ENCODE measurements at regions not wholly inside any gene's neighbourhood (a gene's known extent, or its start where the extent isn't known, plus 50 kb on each side); places are given as distances from the start of the nearest gene placed in this dataset.

DNA sequence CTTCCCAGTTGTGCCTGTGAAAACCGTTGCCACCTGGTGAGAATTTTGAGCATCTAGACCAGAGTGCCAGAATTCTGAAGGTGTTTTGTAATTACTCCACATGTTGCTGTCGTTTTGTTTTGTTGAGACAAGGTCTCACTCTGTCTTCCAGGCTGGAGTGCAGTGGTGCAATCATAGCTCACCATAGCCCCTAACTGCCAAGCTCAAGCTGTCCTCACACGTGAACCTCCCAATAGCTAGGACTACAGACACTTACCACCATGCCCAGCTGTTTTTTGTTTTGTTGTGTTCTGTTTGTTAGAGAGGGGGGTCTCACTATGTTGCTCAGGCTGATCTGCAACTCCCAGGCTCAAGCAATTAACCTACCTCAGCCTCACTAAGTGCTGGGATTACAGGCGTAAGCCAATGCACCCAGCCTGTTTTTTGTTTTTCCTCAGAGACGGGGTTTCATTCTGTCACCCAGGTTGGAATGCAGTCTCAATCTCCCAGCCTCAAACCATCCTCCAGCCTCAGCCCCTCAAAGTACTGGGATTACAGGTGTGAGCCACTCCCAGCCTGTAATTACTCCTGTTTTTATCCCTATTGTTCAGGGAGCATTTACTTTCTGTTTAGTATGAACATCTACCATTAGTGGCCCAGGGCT, 121.1 kb upstream of the DMRT1 start:
- no peak overlapping the region for H3K4me2 ChIP-seq (ENCODE audit: insufficient read depth, low read length)
- peaks cover 86% of the 10 kb centered on the region for H3K79me2 ChIP-seq (ENCODE audit: control insufficient read depth, insufficient read depth, low read length)
- no peak overlapping the region for H2AFZ ChIP-seq (ENCODE audit: low read depth, low read length)
- no peak overlapping the region for H3K9ac ChIP-seq (replicated peaks; ENCODE audit: extremely low read depth, insufficient read depth, low read length)
- H4K20me1 ChIP-seq (replicated peaks; ENCODE audit: control insufficient read depth, extremely low read depth, insufficient read depth, low read length): no peaks in the 10 kb centered on the region
- H3K4me3 ChIP-seq (replicated peaks in 1 of 3; ENCODE audit: insufficient read depth in 1 of 3, low read depth in 1 of 3, low read length in 3 of 3): no peak overlapping the region
- H3K27me3 ChIP-seq (ENCODE audit: control insufficient read depth in 2 of 2, insufficient read depth in 2 of 2, low read length in 2 of 2): no peaks in the 10 kb centered on the region
- H3K9me3 ChIP-seq (replicated peaks; ENCODE audit: control insufficient read depth, insufficient read depth, low read length): no peaks in the 10 kb centered on the region
- H3K4me1 ChIP-seq (ENCODE audit: control insufficient read depth, extremely low read depth, insufficient read depth, low read length): peaks cover 13% of the 10 kb centered on the region
- BruUV-seq (replicated peaks): no TSS peak
- intact Hi-C loops (cut with micrococcal nuclease): no loop called here
- no peak for DNase-seq (ENCODE audit: low read depth, low spot score)
- TF ChIP-seq, protein P1, sequence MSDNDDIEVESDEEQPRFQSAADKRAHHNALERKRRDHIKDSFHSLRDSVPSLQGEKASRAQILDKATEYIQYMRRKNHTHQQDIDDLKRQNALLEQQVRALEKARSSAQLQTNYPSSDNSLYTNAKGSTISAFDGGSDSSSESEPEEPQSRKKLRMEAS (IDR thresholded peaks at IDR 0.05; ENCODE audit: insufficient read depth, insufficient read length): no peak
- TF ChIP-seq GATA2 (IDR thresholded peaks at IDR 0.05; ENCODE audit: insufficient read depth, insufficient read length, low read depth, low read length) (no peak), FOS (IDR thresholded peaks at IDR 0.05; ENCODE audit: borderline replicate concordance, insufficient read depth, low read length) (no peak), EZH2 (IDR thresholded peaks at IDR 0.05; ENCODE audit: borderline replicate concordance, low read depth, low read length, severe bottlenecking) (no peak), POLR2AphosphoS5 (IDR thresholded peaks at IDR 0.05; ENCODE audit: insufficient read depth, low read depth, low read length) (no peak), MYC (IDR thresholded peaks at IDR 0.05; ENCODE audit: low read depth, low read length) (no peak), POLR2A (IDR thresholded peaks at IDR 0.05; ENCODE audit: low read depth, low read length) (no peak), JUN (IDR thresholded peaks at IDR 0.05; ENCODE audit: borderline replicate concordance, insufficient read depth, insufficient read length, low read depth) (no peak)
- TF ChIP-seq, protein P2, sequence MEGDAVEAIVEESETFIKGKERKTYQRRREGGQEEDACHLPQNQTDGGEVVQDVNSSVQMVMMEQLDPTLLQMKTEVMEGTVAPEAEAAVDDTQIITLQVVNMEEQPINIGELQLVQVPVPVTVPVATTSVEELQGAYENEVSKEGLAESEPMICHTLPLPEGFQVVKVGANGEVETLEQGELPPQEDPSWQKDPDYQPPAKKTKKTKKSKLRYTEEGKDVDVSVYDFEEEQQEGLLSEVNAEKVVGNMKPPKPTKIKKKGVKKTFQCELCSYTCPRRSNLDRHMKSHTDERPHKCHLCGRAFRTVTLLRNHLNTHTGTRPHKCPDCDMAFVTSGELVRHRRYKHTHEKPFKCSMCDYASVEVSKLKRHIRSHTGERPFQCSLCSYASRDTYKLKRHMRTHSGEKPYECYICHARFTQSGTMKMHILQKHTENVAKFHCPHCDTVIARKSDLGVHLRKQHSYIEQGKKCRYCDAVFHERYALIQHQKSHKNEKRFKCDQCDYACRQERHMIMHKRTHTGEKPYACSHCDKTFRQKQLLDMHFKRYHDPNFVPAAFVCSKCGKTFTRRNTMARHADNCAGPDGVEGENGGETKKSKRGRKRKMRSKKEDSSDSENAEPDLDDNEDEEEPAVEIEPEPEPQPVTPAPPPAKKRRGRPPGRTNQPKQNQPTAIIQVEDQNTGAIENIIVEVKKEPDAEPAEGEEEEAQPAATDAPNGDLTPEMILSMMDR (IDR thresholded peaks at IDR 0.05; ENCODE audit: extremely low read depth in 1 of 2, insufficient read depth in 1 of 2, low read depth in 1 of 2, low read length in 2 of 2): no peak
- no peaks in the 10 kb centered on the region for H3K9me1 ChIP-seq (replicated peaks; ENCODE audit: control insufficient read depth, extremely low read depth, insufficient read depth, low read length)
- POLR2A ChIA-PET: no interaction called here
- peaks cover 6 to 9% of the 10 kb centered on the region in 2 experiments for H3K36me3 ChIP-seq (ENCODE audit: control insufficient read depth in 2 of 2, extremely low read depth in 1 of 2, insufficient read depth in 2 of 2, low read length in 2 of 2)
- no peak overlapping the region for H3K27ac ChIP-seq (ENCODE audit: insufficient read depth, low read depth, low read length)
- dilution Hi-C loops (cut with MboI; ENCODE audit: extremely low pct_ligation_motif_present, low sequenced_read_pairs): no loop called here
- CTCF ChIA-PET: interaction anchor here (0.5 to 1.7 kb wide), 2 partner anchors 27 to 131 kb away, joined by 3 to 4 read pairs; no protein-coding TSS in a partner anchor
- no peak for FAIRE-seq

All from endothelial cell of umbilical vein (primary cell).